KMS-11 (cell line): ENCODE measurements at regions not wholly inside any gene's neighbourhood (a gene's known extent, or its start where the extent isn't known, plus 50 kb on each side); places are given as distances from the start of the nearest gene placed in this dataset.
"Not testable (repeated sequence)": the region's sequence is repeated elsewhere in the genome, so short reads cannot be mapped to it uniquely, and the experiment has no call there.

Source experiments
- H2AFZ ChIP-seq: fragments of 200-600 bp; sonication (generic); 2 replicates; pipeline ENCODE4 v1.6.1; 2016; ENCODE audit warnings: antibody characterized with exemption, mixed run types, low read depth
- H3K27ac ChIP-seq: fragments of 200-600 bp; sonication (generic); 2 replicates; pipeline ENCODE4 v1.6.1; 2016; ENCODE audit warnings: mild to moderate bottlenecking, mixed run types
- H3K27me3 ChIP-seq: fragments of 200-600 bp; sonication (generic); 2 replicates; pipeline ENCODE4 v1.6.1; 2017; ENCODE audit warnings: mild to moderate bottlenecking, low read depth, mixed run types, moderate library complexity; ENCODE audit not compliant: insufficient read depth
- H3K36me3 ChIP-seq: fragments of 200-600 bp; sonication (generic); 2 replicates; pipeline ENCODE4 v1.6.1; 2017; ENCODE audit warnings: mild to moderate bottlenecking, mixed run types; ENCODE audit not compliant: insufficient read depth
- H3K4me1 ChIP-seq: fragments of 200-600 bp; sonication (generic); 2 replicates; pipeline ENCODE4 v1.6.1; 2016; ENCODE audit warnings: mild to moderate bottlenecking, low read depth, mixed run types; ENCODE audit not compliant: poor library complexity, severe bottlenecking
- H3K4me2 ChIP-seq: fragments of 200-600 bp; sonication (generic); 2 replicates; pipeline ENCODE4 v1.7.0; 2016; ENCODE audit warnings: mild to moderate bottlenecking, mixed run types
- H3K4me3 ChIP-seq: fragments of 200-600 bp; sonication (generic); IDR thresholded peaks from 2 replicates; pipeline ENCODE4 v1.6.1; 2017; ENCODE audit warnings: low read depth, low read length, mixed read lengths; ENCODE audit not compliant: insufficient read depth
- H3K79me2 ChIP-seq: fragments of 200-600 bp; sonication (generic); 2 replicates; pipeline ENCODE4 v1.6.1; 2016; ENCODE audit warnings: low read depth, mixed run types; ENCODE audit not compliant: insufficient read depth
- H3K9ac ChIP-seq: fragments of 200-600 bp; sonication (generic); 2 replicates; pipeline ENCODE4 v1.6.1; 2016; ENCODE audit warnings: mild to moderate bottlenecking, mixed run types
- H4K20me1 ChIP-seq: fragments of 200-600 bp; sonication (generic); 2 replicates; pipeline ENCODE4 v1.6.1; 2016; ENCODE audit warnings: mild to moderate bottlenecking, mixed run types; ENCODE audit not compliant: insufficient read depth
- TF ChIP-seq, protein P1 (sequence below): fragments of 200-600 bp; sonication (generic); conservative IDR thresholded peaks from 2 replicates; pipeline ENCODE4 v1.6.1; 2017; ENCODE audit warnings: low read depth, mild to moderate bottlenecking, antibody characterized with exemption, low read length, moderate library complexity, mixed read lengths

- H3K4me2 ChIP-seq, result no peak overlapping the region
- H2AFZ ChIP-seq, result no peak overlapping the region
- no peaks in the 10 kb centered on the region for H3K4me1 ChIP-seq
- no peak overlapping the region for H3K9ac ChIP-seq
- no peak overlapping the region for H3K27ac ChIP-seq
- no peaks in the 10 kb centered on the region for H3K27me3 ChIP-seq
- TF ChIP-seq, protein P1, sequence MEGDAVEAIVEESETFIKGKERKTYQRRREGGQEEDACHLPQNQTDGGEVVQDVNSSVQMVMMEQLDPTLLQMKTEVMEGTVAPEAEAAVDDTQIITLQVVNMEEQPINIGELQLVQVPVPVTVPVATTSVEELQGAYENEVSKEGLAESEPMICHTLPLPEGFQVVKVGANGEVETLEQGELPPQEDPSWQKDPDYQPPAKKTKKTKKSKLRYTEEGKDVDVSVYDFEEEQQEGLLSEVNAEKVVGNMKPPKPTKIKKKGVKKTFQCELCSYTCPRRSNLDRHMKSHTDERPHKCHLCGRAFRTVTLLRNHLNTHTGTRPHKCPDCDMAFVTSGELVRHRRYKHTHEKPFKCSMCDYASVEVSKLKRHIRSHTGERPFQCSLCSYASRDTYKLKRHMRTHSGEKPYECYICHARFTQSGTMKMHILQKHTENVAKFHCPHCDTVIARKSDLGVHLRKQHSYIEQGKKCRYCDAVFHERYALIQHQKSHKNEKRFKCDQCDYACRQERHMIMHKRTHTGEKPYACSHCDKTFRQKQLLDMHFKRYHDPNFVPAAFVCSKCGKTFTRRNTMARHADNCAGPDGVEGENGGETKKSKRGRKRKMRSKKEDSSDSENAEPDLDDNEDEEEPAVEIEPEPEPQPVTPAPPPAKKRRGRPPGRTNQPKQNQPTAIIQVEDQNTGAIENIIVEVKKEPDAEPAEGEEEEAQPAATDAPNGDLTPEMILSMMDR, result no peak
- H3K79me2 ChIP-seq, result no peaks in the 10 kb centered on the region
- no peaks in the 10 kb centered on the region for H3K36me3 ChIP-seq
- no peak overlapping the region for H3K4me3 ChIP-seq
- H4K20me1 ChIP-seq, result no peaks in the 10 kb centered on the region
Measured at GRCh38 chr4:186845137-186845842, 121.6 kb upstream of the FAT1 start.

DNA sequence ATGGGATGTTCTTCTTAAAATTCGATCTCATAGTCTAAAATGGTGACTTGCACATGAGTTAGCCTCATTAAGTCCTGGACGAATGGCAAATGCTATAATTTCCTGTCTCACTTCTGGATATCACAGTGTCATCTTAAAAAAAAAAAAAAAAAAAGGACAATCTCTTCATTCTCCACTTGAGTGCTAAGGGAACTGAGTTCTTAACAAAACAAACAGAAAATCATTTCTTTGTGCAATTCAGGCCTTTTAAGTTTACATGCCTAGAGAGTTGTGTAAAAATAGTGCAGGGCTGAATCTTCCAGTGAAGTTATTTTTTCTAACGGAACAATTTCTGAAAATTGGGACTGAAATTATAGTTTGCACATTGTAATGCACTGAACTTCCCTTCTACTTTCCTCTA, 122.8 kb upstream of the FAT1 start:
- TF ChIP-seq, protein P1, result no peak
- Histone ChIP-seq H3K9ac (no peak overlapping the region), H3K27ac (no peak overlapping the region), H2AFZ (no peak overlapping the region), H3K79me2 (no peaks in the 10 kb centered on the region), H3K4me3 (no peak overlapping the region), H3K4me1 (no peaks in the 10 kb centered on the region), H3K4me2 (no peak overlapping the region), H3K27me3 (no peaks in the 10 kb centered on the region), H3K36me3 (no peaks in the 10 kb centered on the region), H4K20me1 (no peaks in the 10 kb centered on the region)

DNA sequence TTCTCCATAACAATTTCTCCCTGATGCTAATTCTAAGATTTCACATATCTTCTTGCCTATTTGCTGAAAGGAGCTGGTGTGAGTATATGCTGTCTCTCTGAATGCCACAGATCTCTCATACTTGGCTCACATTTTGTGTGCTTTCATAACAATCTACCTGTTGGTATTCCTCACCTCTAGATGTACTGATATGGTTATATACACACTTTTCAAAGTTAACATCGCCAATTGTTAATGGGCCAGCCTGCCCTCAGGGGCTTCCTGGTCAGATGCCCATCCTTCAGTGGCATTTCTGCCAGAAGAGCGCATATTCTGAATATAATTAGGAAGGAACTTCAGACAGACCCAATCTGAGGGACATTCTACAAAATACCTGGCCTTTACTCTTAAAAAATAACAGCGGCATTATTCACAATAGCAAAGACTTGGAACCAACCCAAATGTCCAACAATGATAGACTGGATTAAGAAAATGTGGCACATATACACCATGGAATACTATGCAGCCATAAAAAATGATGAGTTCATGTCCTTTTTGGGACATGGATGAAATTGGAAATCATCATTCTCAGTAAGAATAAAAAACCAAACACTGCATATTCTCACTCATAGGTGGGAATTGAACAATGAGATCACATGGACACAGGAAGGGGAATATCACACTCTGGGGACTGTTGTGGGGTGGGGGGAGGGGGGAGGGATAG, 123.9 kb upstream of the FAT1 start:
- H3K4me1 ChIP-seq, H3K36me3 ChIP-seq, H3K4me3 ChIP-seq, H2AFZ ChIP-seq, H4K20me1 ChIP-seq, H3K79me2 ChIP-seq, H3K27me3 ChIP-seq, H3K9ac ChIP-seq, H3K27ac ChIP-seq, H3K4me2 ChIP-seq: not testable (repeated sequence)

- no peak overlapping the region for H3K9ac ChIP-seq
- no peak overlapping the region for H3K4me2 ChIP-seq
- H3K27ac ChIP-seq, result no peak overlapping the region
- H3K36me3 ChIP-seq, result no peaks in the 10 kb centered on the region
- no peak overlapping the region for H3K4me3 ChIP-seq
- no peak overlapping the region for H2AFZ ChIP-seq
- no peaks in the 10 kb centered on the region for H4K20me1 ChIP-seq
- H3K4me1 ChIP-seq, result peaks cover 17% of the 10 kb centered on the region
- no peaks in the 10 kb centered on the region for H3K27me3 ChIP-seq
- TF ChIP-seq, protein P1, result no peak
- no peaks in the 10 kb centered on the region for H3K79me2 ChIP-seq
Measured at GRCh38 chr4:186848437-186848836, 124.8 kb upstream of the FAT1 start.
